ENCODE measurements at regions not wholly inside any gene's neighbourhood (a gene's known extent, or its start where the extent isn't known, plus 50 kb on each side); places are given as distances from the start of the nearest gene placed in this dataset.

- TF ChIP-seq POLR2A (IDR thresholded peaks at IDR 0.05): no peak
- TF ChIP-seq CTCF (IDR thresholded peaks at IDR 0.05): no peak
- TF ChIP-seq POLR2AphosphoS5 (IDR thresholded peaks at IDR 0.05): no peak
Observed at GRCh38 chr17:16866436-16866835, 105.5 kb downstream of the TNFRSF13B start.

Data from breast epithelium (tissue), 3 donors.